CD14-positive monocyte (primary cell): ENCODE measurements at regions not wholly inside any gene's neighbourhood (a gene's known extent, or its start where the extent isn't known, plus 50 kb on each side); places are given as distances from the start of the nearest gene placed in this dataset.

Source experiments
- DNase-seq, 3 donors: peaks; one replicate each; pipeline ENCODE4 v3.0.0-alpha.2; 2011 to 2022
- H2AFZ ChIP-seq: 2 replicates; pipeline ENCODE4 v1.6.0; 2012; ENCODE audit warnings: mild to moderate bottlenecking, low read depth, low read length, inconsistent platforms; ENCODE audit not compliant: insufficient read depth, poor library complexity, severe bottlenecking
- H3K27ac ChIP-seq, 2 donors: 1 replicate in 1 of 2; 2 replicates in 1 of 2; pipeline ENCODE4 v1.5.1; 2012 to 2013; ENCODE audit warnings: low read length in 2 of 2, control low read depth in 1 of 2, inconsistent platforms in 1 of 2, low read depth in 1 of 2, mild to moderate bottlenecking in 1 of 2
- H3K27me3 ChIP-seq, 2 donors: one replicate each; pipeline versions ENCODE4 v1.6.0 to v1.6.1; 2011 to 2013; ENCODE audit warnings: low read length in 2 of 2; ENCODE audit not compliant: control insufficient read depth in 2 of 2, insufficient read depth in 2 of 2
- H3K36me3 ChIP-seq, 2 donors: replicated peaks in 1 of 2; 1 replicate in 1 of 2; 2 replicates in 1 of 2; pipeline versions ENCODE4 v1.5.1 to v1.6.1; 2012 to 2013; ENCODE audit warnings: low read length in 2 of 2, control low read depth in 1 of 2, inconsistent platforms in 1 of 2, mild to moderate bottlenecking in 1 of 2; ENCODE audit not compliant: insufficient read depth in 2 of 2, control insufficient read depth in 1 of 2
- H3K4me1 ChIP-seq, 2 donors: 1 replicate in 1 of 2; 2 replicates in 1 of 2; pipeline versions ENCODE4 v1.5.1 to v1.6.1; 2012 to 2013; ENCODE audit warnings: low read length in 2 of 2, control low read depth in 1 of 2, inconsistent platforms in 1 of 2, mild to moderate bottlenecking in 1 of 2, moderate library complexity in 1 of 2; ENCODE audit not compliant: insufficient read depth in 2 of 2, control insufficient read depth in 1 of 2
- H3K4me2 ChIP-seq: replicated peaks from 2 replicates; pipeline ENCODE3; 2012; ENCODE audit warnings: low read length, moderate library complexity, mild to moderate bottlenecking; ENCODE audit not compliant: poor library complexity, severe bottlenecking; ENCODE audit errors: extremely low read depth
- H3K4me3 ChIP-seq, 3 experiments: fragments of 200-600 bp in 1 of 3; sonication (generic) in 1 of 3; replicated peaks in 1 of 3; 1 replicate in 2 of 3; 2 replicates in 1 of 3; pipeline ENCODE4 v1.5.1; 2011 to 2013; ENCODE audit warnings: low read length in 3 of 3, mild to moderate bottlenecking in 3 of 3, control low read depth in 2 of 3, low read depth in 2 of 3, inconsistent platforms in 1 of 3, moderate library complexity in 1 of 3
- H3K79me2 ChIP-seq: 2 replicates; pipeline ENCODE4 v1.6.0; 2012; ENCODE audit warnings: mild to moderate bottlenecking, control low read depth, inconsistent platforms, low read length, moderate library complexity; ENCODE audit not compliant: insufficient read depth
- H3K9ac ChIP-seq: 2 replicates; pipeline ENCODE4 v1.6.0; 2017; ENCODE audit warnings: low read length, mild to moderate bottlenecking; ENCODE audit not compliant: insufficient read depth, poor library complexity, severe bottlenecking
- H3K9me3 ChIP-seq, 2 donors: replicated peaks in 1 of 2; 1 replicate in 1 of 2; 2 replicates in 1 of 2; pipeline versions ENCODE4 v1.5.1 to v1.6.1; 2012 to 2013; ENCODE audit warnings: low read length in 2 of 2, control low read depth in 1 of 2; ENCODE audit not compliant: control insufficient read depth in 1 of 2, insufficient read depth in 1 of 2
- H4K20me1 ChIP-seq: 2 replicates; pipeline ENCODE4 v1.6.0; 2012; ENCODE audit warnings: mild to moderate bottlenecking, low read length, control low read depth, moderate library complexity; ENCODE audit not compliant: insufficient read depth
- H3K27ac Mint-ChIP-seq, 7 donors: one replicate each; pipeline ENCODE4 v1.8.0; 2020; ENCODE audit warnings: mild to moderate bottlenecking in 7 of 7, mixed read lengths in 7 of 7, moderate library complexity in 6 of 7, inconsistent platforms in 2 of 7
- H3K27me3 Mint-ChIP-seq, 3 donors: one replicate each; pipeline ENCODE4 v1.8.0; 2021 to 2022; ENCODE audit warnings: low read depth in 3 of 3, mild to moderate bottlenecking in 3 of 3, mixed read lengths in 3 of 3, moderate library complexity in 3 of 3, inconsistent platforms in 1 of 3
- H3K36me3 Mint-ChIP-seq, 2 donors: one replicate each; pipeline ENCODE4 v1.8.0; 2020; ENCODE audit warnings: mixed read lengths in 2 of 2, inconsistent platforms in 1 of 2, mild to moderate bottlenecking in 1 of 2
- H3K4me1 Mint-ChIP-seq: one replicate; pipeline ENCODE4 v1.8.0; 2020; ENCODE audit warnings: mild to moderate bottlenecking, mixed read lengths
- H3K4me3 Mint-ChIP-seq, 2 donors: one replicate each; pipeline ENCODE4 v1.8.0; 2020; ENCODE audit warnings: mild to moderate bottlenecking in 2 of 2, mixed read lengths in 2 of 2, moderate library complexity in 1 of 2
- H3K9me3 Mint-ChIP-seq, 7 donors: one replicate each; pipeline ENCODE4 v1.8.0; 2020 to 2022; ENCODE audit warnings: mixed read lengths in 7 of 7, mild to moderate bottlenecking in 6 of 7, moderate library complexity in 6 of 7, inconsistent platforms in 2 of 7
- CTCF ChIP-seq: fragments of 200-600 bp; IDR thresholded peaks from one replicate; pipeline ENCODE4 v1.8.0; 2022; ENCODE audit warnings: antibody characterized with exemption, mild to moderate bottlenecking
- WGBS: methylation state at CpG from one replicate; pipeline ENCODE4 v1.1.5; 2013; ENCODE audit warnings: missing lambda C conversion rate; ENCODE audit not compliant: insufficient coverage; 5-methylcytosine and 5-hydroxymethylcytosine counted together
- intact Hi-C, 2 donors: fragments of 100-400 bp; cut with micrococcal nuclease; formaldehyde crosslinking; loops; one replicate each; pipeline versions ENCODE4 v1.15.0 to v1.15.1; 2023

DNA sequence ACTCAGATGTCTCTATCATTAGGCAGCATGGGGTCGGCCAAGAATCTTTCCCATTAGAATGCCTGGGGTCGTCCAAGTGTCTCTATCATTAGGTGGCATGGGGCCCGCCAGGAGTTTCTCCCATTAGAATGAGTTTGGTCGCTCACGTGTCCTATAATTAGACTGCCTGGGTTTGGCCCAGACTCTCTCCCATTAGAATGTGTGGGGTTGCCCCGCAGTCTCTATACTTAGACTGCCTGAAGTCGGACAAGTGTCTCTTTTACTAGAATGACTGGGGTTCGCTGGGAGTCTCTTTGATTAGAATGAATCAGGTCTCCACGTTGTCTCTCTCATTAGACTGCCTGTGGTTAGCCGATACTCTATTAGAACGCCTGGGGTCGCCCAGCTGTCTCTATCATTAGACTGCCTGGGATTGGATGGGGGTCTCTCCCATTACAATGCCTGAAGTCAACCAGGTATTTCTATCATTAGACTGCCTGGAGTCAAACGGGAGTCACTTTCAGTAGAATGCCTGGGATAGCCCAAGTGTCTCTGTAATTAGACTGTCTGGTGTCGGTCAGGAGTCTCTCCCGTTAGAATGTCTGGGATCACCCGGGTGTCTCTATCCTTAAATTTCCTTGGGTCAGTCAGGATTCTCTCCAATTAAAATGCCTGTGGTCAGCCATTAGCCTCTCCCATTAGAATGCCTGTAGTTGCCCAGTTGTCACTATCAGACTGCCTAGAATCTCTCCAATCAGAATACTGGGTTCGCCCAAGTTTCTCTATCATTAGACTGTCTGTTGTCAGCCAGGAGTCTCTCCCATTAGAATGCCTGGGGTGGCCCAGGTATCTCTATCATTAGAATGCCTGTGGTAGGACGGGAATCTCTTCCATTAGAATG lies 1454.1 kb downstream of the UQCRFS1 start:
- H3K4me3 Mint-ChIP-seq, result no peak overlapping the region
- no peak overlapping the region for H3K27ac Mint-ChIP-seq

DNA sequence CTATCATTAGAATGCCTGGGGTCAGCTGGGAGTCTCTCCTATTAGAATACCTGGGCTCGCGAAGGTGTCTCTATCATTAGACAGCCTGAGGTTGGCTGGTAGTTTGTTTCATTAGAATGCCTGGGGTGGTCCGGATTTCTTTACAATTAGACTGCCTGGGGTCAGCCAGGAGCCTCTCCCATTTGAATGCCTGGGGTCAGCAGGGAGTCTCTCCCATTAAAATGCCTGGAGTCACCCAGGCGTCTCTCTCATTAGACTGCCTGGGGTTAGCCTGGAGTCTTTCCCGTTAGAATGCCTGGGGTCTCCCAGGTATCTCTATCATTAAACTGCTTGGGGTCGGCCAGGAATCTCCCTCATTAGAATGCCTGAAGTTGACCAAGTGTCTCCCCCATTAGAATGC lies 1458.3 kb downstream of the UQCRFS1 start:
- no peak for TF ChIP-seq CTCF

More for the DNA sequence above, 1454.1 kb downstream of the UQCRFS1 start:
- H3K36me3 ChIP-seq, result no peaks in the 10 kb centered on the region
- H3K36me3 Mint-ChIP-seq, result no peaks in the 10 kb centered on the region
- H3K27ac ChIP-seq, result no peak overlapping the region
- no peaks in the 10 kb centered on the region for H3K4me1 ChIP-seq
- H3K4me3 ChIP-seq, result no peak overlapping the region
- intact Hi-C loops, result no loop called here
- no peak overlapping the region for H3K9ac ChIP-seq
- H4K20me1 ChIP-seq, result no peaks in the 10 kb centered on the region
- no peak for DNase-seq
- peaks cover 0 to 1% (median 0%) of the 10 kb centered on the region in 3 donors for H3K27me3 Mint-ChIP-seq
- WGBS, result 93% methylated on average over 12 of the region's 18 CpGs
- no peak overlapping the region for H3K4me2 ChIP-seq
- no peaks in the 10 kb centered on the region for H3K4me1 Mint-ChIP-seq
- H3K27me3 ChIP-seq, result no peaks in the 10 kb centered on the region
- H3K9me3 ChIP-seq, result peaks cover 74 to 77% of the 10 kb centered on the region in 2 donors
- TF ChIP-seq CTCF, result no peak
- no peaks in the 10 kb centered on the region for H3K79me2 ChIP-seq
- H2AFZ ChIP-seq, result no peak overlapping the region
- peaks cover 36 to 83% (median 67%) of the 10 kb centered on the region in 7 donors for H3K9me3 Mint-ChIP-seq

More for the DNA sequence above, 1458.3 kb downstream of the UQCRFS1 start:
- DNase-seq, result no peak
- Histone ChIP-seq H3K36me3 (no peaks in the 10 kb centered on the region), H3K27me3 (no peaks in the 10 kb centered on the region), H3K9ac (no peak overlapping the region), H3K4me3 (no peak overlapping the region), H3K4me1 (no peaks in the 10 kb centered on the region), H3K27ac (no peak overlapping the region), H2AFZ (no peak overlapping the region), H3K79me2 (no peaks in the 10 kb centered on the region), H3K4me2 (no peak overlapping the region), H3K9me3 (peaks cover 55 to 61% of the 10 kb centered on the region in 2 donors), H4K20me1 (no peaks in the 10 kb centered on the region)
- Mint-ChIP-seq H3K9me3 (peaks cover 18 to 67% (median 51%) of the 10 kb centered on the region in 7 donors), H3K27ac (no peak overlapping the region), H3K4me3 (no peak overlapping the region), H3K27me3 (peaks cover 0 to 2% (median 1%) of the 10 kb centered on the region in 3 donors), H3K36me3 (no peaks in the 10 kb centered on the region), H3K4me1 (no peaks in the 10 kb centered on the region)
- intact Hi-C loops, result no loop called here
- WGBS, result 65% methylated on average over 2 of the region's 6 CpGs
